Activated CD4-positive, alpha-beta T cell treated with anti-CD3 and anti-CD28 coated beads, Interleukin-2, amount 50 U/mL, for 16 hours (primary cell): ENCODE measurements at regions not wholly inside any gene's neighbourhood (a gene's known extent, or its start where the extent isn't known, plus 50 kb on each side); places are given as distances from the start of the nearest gene placed in this dataset.

ENCODE experiments used
- DNase-seq: peaks from one replicate; pipeline ENCODE4 v3.0.0-alpha.2; 2020

DNA sequence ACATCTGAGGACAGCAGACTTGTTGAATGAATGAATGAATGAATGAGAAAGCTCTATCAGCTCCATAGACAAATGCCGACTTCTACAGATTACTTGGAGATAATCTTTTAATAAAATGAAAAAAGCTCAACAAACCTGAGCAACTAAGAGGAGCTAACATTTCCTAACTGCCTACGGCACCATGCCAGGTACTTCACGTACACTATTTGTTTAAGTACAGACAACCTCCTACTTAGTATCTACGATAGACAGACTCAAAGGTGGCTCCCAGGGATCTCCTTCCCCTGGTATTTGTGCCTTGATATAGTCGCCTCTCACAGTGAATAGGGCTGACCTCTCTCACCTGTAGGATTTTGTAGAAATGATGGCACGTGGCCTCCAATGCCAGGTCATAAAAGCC, 412.2 kb upstream of the FAT1 start:
- no peak for DNase-seq

DNA sequence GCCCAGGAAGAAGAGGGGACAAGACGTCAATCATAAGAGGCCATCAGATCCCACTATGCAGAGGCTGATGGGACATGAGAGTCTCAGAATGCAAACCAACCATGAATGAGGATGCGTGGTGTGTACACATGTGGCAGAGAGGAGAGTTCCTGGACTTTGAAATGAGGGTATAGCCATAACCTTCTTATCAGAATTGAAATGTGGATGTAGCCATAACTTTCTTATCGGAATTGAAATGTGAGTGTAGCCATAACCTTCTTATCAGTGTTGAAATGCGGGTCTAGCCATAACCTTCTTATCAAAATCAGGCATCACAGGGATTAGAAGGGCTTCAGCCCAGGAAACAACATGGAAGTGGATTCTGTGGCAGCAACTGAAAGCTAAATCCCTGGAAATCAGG, 415.5 kb upstream of the FAT1 start:
- no peak for DNase-seq

- DNase-seq: no peak
Measured at GRCh38 chr4:187141101-187141500, 417.4 kb upstream of the FAT1 start.

- no peak for DNase-seq
Measured at GRCh38 chr4:187149229-187149945, 425.7 kb upstream of the FAT1 start.

DNA sequence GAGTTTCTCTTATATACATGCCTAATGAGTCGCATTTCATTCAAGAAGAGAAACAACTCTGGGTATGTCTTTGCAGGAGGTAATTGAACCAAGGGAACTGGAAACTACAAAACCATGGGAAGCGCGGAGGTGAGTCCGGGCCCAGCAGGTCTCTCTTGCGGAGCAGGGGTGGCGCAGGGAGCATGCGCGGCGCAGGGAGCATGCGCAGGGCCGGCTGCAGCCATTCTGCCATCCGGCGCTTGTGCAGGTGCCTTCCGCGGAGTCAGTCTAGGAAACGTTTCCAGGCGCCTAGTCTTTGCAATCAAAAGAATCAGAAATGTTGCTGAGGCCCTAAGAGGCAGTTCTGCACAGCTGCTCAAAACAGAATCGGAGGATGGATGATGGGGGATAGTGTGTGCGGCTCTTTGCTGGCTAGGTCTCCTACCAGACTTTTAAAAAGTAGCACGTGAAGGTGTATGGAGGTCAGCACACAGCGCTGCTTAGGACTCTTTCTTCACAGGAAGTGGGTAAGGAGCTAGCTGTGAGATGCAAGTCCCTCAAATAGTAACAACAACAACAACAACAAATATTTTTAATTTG, 433.8 kb upstream of the FAT1 start:
- DNase-seq: no peak

GRCh38 chr4:187158003-187158402, 434.3 kb upstream of the FAT1 start:
- no peak for DNase-seq

- DNase-seq: no peak
Measured at GRCh38 chr4:187160486-187160885, 436.8 kb upstream of the FAT1 start.

DNA sequence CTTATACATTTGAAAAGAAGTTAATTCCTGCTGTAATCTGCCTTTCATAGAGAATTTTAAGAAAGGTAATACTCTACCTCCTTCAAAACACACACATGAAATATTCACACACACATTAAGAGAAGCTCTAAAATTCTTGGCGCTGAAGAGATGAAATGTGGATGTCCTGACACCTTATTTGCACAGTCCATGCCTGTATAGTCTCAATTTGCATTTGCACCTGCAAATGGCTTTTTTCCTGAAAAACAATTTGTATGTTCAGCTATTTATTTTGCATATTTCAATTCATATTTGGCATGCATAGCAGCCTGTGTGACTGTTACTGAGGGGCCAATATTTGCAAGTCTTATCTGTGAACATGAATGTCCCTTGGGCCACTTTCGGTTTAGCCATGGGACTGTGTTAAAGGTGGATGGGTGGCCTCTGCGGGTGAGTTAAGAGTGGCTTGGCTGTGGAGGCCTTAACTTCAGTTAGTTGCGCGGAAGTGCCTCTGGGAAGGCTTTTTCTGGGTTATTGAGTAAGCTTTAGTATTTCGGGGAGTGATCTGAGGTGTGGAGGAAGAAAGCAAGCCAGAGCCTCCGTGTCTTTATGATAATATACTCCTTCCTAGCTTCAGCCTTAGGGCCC, 443.3 kb upstream of the FAT1 start:
- DNase-seq: no peak

DNA sequence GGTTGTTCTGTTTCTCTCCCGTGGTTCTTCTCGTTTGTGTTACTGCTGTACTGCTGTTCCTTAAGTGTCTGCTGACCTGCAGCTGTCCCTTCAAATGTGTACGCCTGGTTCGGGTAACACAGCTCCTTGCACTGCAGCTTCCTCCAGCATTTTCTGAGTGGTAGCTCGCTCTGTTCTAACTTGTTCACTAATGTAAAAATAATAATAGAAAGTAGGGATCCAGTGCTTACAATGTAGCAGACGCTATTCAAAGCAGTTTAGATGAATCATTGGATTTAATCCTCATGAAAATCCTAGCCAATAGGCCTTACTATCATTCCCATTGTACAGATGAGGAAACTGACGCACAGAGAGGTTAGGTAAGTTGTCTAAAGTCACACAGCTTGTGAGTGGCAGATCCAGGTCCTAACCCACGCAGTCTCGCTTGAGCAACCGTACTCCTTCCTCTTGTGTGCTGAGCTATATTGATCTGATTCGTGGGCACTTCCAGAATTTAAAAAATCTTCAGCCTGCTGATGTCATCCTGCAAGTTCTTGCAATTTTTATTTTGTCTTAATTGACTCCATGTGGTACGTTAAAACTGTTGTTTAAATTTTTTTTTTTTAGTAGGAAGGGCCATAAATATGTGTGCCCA, 448.2 kb upstream of the FAT1 start:
- no peak for DNase-seq

GRCh38 chr4:187172340-187172761, 448.7 kb upstream of the FAT1 start:
- DNase-seq: no peak

DNA sequence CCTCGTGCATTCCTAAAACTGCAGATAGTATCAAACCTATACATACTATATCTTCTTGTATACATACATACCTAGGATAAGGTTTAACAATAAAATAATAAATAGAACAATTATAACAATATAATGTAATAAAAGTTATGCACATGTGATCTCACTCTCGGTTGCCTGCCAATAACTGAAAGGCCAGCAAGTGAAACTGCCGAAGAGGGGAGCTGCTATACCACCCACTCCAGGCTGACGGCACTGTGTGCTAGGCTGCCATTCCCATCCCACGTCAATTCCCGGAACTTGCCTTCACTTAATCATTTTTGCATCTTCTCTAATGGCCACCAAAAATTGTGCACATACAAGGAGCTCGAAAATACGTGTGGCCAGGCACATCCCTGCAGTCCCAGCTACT, 451.1 kb upstream of the FAT1 start:
- no peak for DNase-seq

- DNase-seq: no peak
Measured at GRCh38 chr4:187175197-187175596, 451.5 kb upstream of the FAT1 start.

DNA sequence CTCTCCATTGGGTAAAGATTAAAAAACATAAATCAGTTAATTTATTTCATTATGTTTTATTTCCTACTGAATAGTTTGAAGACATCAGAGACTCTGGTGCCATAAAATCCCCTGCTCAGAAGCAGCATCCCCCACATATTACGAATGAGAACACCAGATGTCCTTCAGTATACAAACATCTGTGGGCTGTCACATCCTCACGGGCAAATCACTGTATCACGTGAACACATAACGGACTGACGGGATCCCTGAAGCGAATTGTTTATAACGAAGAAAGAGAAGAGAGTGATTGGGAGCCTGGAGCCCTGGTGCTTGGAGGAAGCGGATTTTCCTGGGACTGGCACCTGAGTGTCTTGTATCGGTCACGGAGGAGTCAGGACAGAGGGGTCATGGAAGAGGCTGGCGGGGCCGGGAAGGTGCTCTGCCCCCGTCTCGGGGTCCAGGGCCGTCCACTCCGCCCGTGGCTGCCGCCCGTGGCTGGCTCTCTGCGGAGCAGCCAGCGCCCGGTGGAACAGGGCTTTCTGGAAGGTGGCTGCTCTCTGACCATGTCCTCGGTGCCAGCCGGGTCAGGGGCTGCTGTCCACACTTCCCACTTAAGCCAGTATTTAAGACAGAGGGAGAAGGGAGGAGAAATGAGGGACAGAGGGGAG, 452.7 kb upstream of the FAT1 start:
- DNase-seq: no peak

- DNase-seq: no peak
Measured at GRCh38 chr4:187178084-187178483, 454.4 kb upstream of the FAT1 start.

DNA sequence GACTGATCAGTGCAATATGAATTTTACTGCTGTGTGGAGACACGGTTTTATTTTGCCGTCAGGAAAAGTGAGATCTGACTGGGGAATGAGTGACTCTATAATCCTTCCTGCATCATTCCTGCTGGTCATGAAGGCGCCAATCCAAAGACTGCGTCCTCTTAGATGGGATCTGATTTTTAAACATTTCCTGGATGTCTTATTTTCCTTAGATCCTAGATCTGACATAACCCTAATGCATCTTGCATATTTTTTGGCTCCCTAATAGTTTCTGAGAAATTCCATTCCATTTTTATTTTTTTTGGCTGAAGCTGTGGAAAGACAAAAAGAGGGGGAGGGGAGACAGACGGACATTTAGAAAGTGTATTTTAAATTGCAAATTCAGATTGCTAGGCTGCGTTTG, 454.9 kb upstream of the FAT1 start:
- no peak for DNase-seq

- no peak for DNase-seq
Measured at GRCh38 chr4:187179086-187180058, 455.7 kb upstream of the FAT1 start.

DNA sequence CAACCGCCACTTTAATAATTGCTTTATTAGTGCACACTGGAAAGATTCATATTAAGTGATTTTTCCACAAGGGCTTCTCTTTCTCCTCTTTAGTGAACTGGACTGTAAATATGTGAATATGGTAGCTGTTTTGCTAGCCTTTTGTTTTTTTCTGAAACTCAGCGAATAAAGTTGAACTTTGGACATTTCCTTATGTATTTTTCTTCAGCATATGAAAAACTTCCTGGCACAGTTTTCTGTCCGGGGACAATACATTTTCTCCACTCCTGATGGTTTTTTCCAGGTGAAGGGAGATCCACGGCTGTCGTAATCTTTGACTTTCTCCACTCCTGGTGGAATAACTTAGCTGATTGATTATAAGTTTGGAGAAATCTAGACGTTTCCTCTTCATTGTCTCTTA, 457.4 kb upstream of the FAT1 start:
- no peak for DNase-seq

- DNase-seq: no peak
Measured at GRCh38 chr4:187183346-187183745, 459.7 kb upstream of the FAT1 start.

DNA sequence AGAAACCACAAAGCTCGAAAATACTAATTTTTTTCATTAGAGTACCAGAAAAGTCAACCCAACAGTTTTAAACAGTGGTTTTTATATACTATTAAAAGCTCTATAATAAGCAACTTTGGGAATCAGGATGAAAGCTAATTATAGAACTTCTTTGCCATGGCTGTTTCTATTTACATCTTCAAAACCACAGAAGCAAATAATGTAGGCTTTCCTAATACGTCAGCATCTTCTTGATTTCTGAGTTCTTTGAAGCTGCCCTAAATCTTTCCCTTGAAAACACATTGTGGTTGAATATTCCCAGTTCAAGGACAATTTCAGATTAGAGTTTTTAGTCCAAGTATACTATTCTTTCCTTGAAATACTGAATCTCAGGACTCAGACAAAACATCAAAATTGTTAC, 460.2 kb upstream of the FAT1 start:
- no peak for DNase-seq

- DNase-seq: no peak
Measured at GRCh38 chr4:187184508-187184907, 460.9 kb upstream of the FAT1 start.

- DNase-seq: no peak
Measured at GRCh38 chr4:187188118-187188517, 464.5 kb upstream of the FAT1 start.

DNA sequence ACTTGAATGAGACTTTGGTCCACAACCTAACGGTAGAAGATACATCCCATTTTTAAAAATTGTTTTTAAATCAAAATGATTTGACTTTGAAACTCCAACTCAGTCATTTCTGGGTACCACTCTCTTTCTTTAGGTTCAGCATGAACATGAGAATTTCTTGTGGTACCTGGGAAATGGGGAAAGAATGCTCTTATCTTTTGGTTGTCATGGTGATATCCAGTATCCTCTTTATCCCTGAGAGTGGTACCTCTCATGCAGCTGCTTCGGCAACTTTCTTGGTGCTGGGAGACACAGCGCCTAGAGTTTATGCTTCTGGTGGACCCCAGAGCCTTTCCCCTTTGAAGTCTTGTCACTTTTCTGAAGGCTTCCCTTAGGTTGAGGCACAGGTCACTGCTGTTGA, 465.1 kb upstream of the FAT1 start:
- DNase-seq: no peak
